IMR-90 (cell line): ENCODE measurements at regions not wholly inside any gene's neighbourhood (a gene's known extent, or its start where the extent isn't known, plus 50 kb on each side); places are given as distances from the start of the nearest gene placed in this dataset.

Experiments used
- ATAC-seq: fragments of 200-7000 bp; cut with Tn5 transposase; 2 replicates; pipeline ENCODE4 v1.9.1; 2020; ENCODE audit warnings: low read depth, mild to moderate bottlenecking, moderate library complexity
- BruUV-seq: library from RNA; stranded (reverse); fragments of 400-500 nt; replicated peaks from 2 replicates; lab custom pipeline; 2021; lab: Mats Ljungman, UMichigan
- CTCF ChIA-PET: fragments of 300-600 bp; formaldehyde crosslinking; extraction: SDS; loops from one replicate; lab custom pipeline; 2021; ENCODE audit warnings: antibody characterized with exemption; lab: Yijun Ruan, JAX
- POLR2A ChIA-PET: fragments of 300-600 bp; sonication (Branson Sonifier 250); formaldehyde crosslinking; loops from one replicate; lab custom pipeline; 2022; ENCODE audit warnings: antibody characterized with exemption; ENCODE audit not compliant: unreplicated experiment; lab: Charles Lee
- DNase-seq: peaks from one replicate; pipeline ENCODE4 v3.0.0; 2013
- H2AFZ ChIP-seq: replicated peaks from 2 replicates; pipeline ENCODE3; 2013; ENCODE audit warnings: low read length, mild to moderate bottlenecking; ENCODE audit not compliant: poor library complexity
- H2AK5ac ChIP-seq: 2 replicates; pipeline ENCODE4 v1.6.1; 2013; ENCODE audit warnings: low read depth, low read length, inconsistent platforms
- H2AK9ac ChIP-seq: replicated peaks from 2 replicates; pipeline ENCODE3; 2013; ENCODE audit warnings: mild to moderate bottlenecking, low read depth, low read length, moderate library complexity; ENCODE audit not compliant: poor library complexity
- H2BK120ac ChIP-seq: 2 replicates; pipeline ENCODE4 v1.6.1; 2013; ENCODE audit warnings: low read depth, low read length, inconsistent platforms
- H2BK15ac ChIP-seq: 3 replicates; pipeline ENCODE4 v1.6.1; 2013; ENCODE audit warnings: low read depth, low read length, inconsistent platforms
- H2BK20ac ChIP-seq: 2 replicates; pipeline ENCODE4 v1.6.1; 2013; ENCODE audit warnings: low read depth, mild to moderate bottlenecking, inconsistent platforms, low read length, moderate library complexity
- H2BK5ac ChIP-seq: 2 replicates; pipeline ENCODE4 v1.6.1; 2013; ENCODE audit warnings: mild to moderate bottlenecking, low read depth, low read length, inconsistent platforms; ENCODE audit not compliant: poor library complexity, severe bottlenecking
- H3K14ac ChIP-seq: replicated peaks from 2 replicates; pipeline ENCODE4 v1.6.1; 2013; ENCODE audit warnings: low read depth, low read length, inconsistent platforms
- H3K18ac ChIP-seq: 2 replicates; pipeline ENCODE4 v1.6.1; 2013; ENCODE audit warnings: low read depth, low read length, control low read depth
- H3K23ac ChIP-seq: 2 replicates; pipeline ENCODE4 v1.6.1; 2013; ENCODE audit warnings: low read depth, low read length, inconsistent platforms
- H3K27ac ChIP-seq: 2 replicates; pipeline ENCODE4 v1.5.1; 2013; ENCODE audit warnings: mild to moderate bottlenecking, control low read depth, low read length; ENCODE audit not compliant: insufficient read depth
- H3K27me3 ChIP-seq: 2 replicates; pipeline ENCODE4 v1.6.1; 2013; ENCODE audit warnings: low read length; ENCODE audit not compliant: control insufficient read depth, insufficient read depth
- H3K36me3 ChIP-seq: 2 replicates; pipeline ENCODE4 v1.6.1; 2013; ENCODE audit warnings: low read length, mixed read lengths; ENCODE audit not compliant: control insufficient read depth, insufficient read depth
- H3K4ac ChIP-seq: 2 replicates; pipeline ENCODE4 v1.6.1; 2013; ENCODE audit warnings: low read depth, low read length, inconsistent platforms
- H3K4me1 ChIP-seq: 2 replicates; pipeline ENCODE4 v1.6.1; 2013; ENCODE audit warnings: low read length, mixed read lengths; ENCODE audit not compliant: control insufficient read depth, insufficient read depth
- H3K4me2 ChIP-seq: 2 replicates; pipeline ENCODE4 v1.6.1; 2013; ENCODE audit warnings: low read depth, mild to moderate bottlenecking, control low read depth, low read length, moderate library complexity
- H3K4me3 ChIP-seq: 2 replicates; pipeline ENCODE4 v1.5.1; 2013; ENCODE audit warnings: low read depth, mild to moderate bottlenecking, control low read depth, low read length, moderate library complexity; ENCODE audit not compliant: insufficient read depth
- H3K56ac ChIP-seq: 2 replicates; pipeline ENCODE4 v1.6.1; 2013; ENCODE audit warnings: low read length, inconsistent platforms; ENCODE audit not compliant: insufficient read depth; ENCODE audit errors: extremely low read depth
- H3K79me1 ChIP-seq, 2 experiments: 2 replicates each; pipeline ENCODE4 v1.6.1; 2013; ENCODE audit warnings: low read length in 2 of 2, inconsistent platforms in 1 of 2, low read depth in 1 of 2
- H3K9ac ChIP-seq: 2 replicates; pipeline ENCODE4 v1.6.1; 2013; ENCODE audit warnings: low read depth, low read length, control low read depth
- H3K9me1 ChIP-seq: 2 replicates; pipeline ENCODE4 v1.6.1; 2013; ENCODE audit warnings: low read length, inconsistent platforms; ENCODE audit not compliant: insufficient read depth
- H3K9me3 ChIP-seq: 2 replicates; pipeline ENCODE4 v1.6.1; 2013; ENCODE audit warnings: low read length; ENCODE audit not compliant: control insufficient read depth, insufficient read depth
- H4K20me1 ChIP-seq: 2 replicates; pipeline ENCODE4 v1.6.1; 2013; ENCODE audit warnings: low read length, inconsistent platforms; ENCODE audit not compliant: insufficient read depth
- H4K5ac ChIP-seq: 2 replicates; pipeline ENCODE4 v1.6.1; 2013; ENCODE audit warnings: mild to moderate bottlenecking, low read depth, low read length, control low read depth
- H4K8ac ChIP-seq, 2 experiments: 2 replicates each; pipeline ENCODE4 v1.6.1; 2013; ENCODE audit warnings: low read depth in 2 of 2, low read length in 2 of 2, control low read depth in 1 of 2, inconsistent platforms in 1 of 2
- H4K91ac ChIP-seq: 2 replicates; pipeline ENCODE4 v1.6.1; 2013; ENCODE audit warnings: low read depth, low read length, inconsistent platforms; ENCODE audit not compliant: insufficient read depth
- BHLHE40 ChIP-seq: fragments of 150-350 bp; IDR thresholded peaks from 2 replicates; pipeline ENCODE4 v1.6.1; 2016; ENCODE audit warnings: mild to moderate bottlenecking, low read depth, low read length
- NFE2L2 ChIP-seq: fragments of 150-350 bp; IDR thresholded peaks from 2 replicates; pipeline ENCODE4 v1.6.1; 2016; ENCODE audit warnings: low read depth, mild to moderate bottlenecking, low read length
- WGBS, 2 experiments: methylation state at CpG; one replicate each; pipeline versions ENCODE4 v1.1.5 to v1.1.7; 2013; ENCODE audit warnings: missing lambda C conversion rate in 2 of 2; ENCODE audit not compliant: insufficient read length in 1 of 2; ENCODE audit errors: extremely low coverage in 2 of 2; 5-methylcytosine and 5-hydroxymethylcytosine counted together
- dilution Hi-C: fragments of 300-500 bp; cut with HindIII; formaldehyde crosslinking; loops from one replicate; pipeline ENCODE4 v1.14.3; 2018; ENCODE audit warnings: low sequenced_read_pairs; ENCODE audit not compliant: unreplicated experiment
- in situ Hi-C: fragments of 300-500 bp; cut with MboI; formaldehyde crosslinking; loops from 3 replicates; pipeline ENCODE4 v1.14.3; 2019; ENCODE audit warnings: low sequenced_read_pairs, inconsistent platforms, mixed read lengths
- intact Hi-C: fragments of 100-400 bp; cut with micrococcal nuclease; formaldehyde crosslinking; loops from 2 replicates; pipeline ENCODE4 v1.10.0; 2022

- H2AFZ ChIP-seq = no peak overlapping the region
- H3K23ac ChIP-seq = no peak overlapping the region
- H3K56ac ChIP-seq = no peak overlapping the region
- H3K4me1 ChIP-seq = no peaks in the 10 kb centered on the region
- H4K20me1 ChIP-seq = no peaks in the 10 kb centered on the region
- H3K9ac ChIP-seq = no peak overlapping the region
- no peak overlapping the region for H2BK120ac ChIP-seq
- H4K5ac ChIP-seq = no peak overlapping the region
- dilution Hi-C loops (no loop called here), in situ Hi-C loops (no loop called here), intact Hi-C loops (no loop called here)
- H3K36me3 ChIP-seq = no peaks in the 10 kb centered on the region
- H3K18ac ChIP-seq = no peak overlapping the region
- H3K4ac ChIP-seq = no peak overlapping the region
- H3K4me2 ChIP-seq = no peak overlapping the region
- H3K27me3 ChIP-seq = no peaks in the 10 kb centered on the region
- ChIA-PET CTCF (no interaction called here), POLR2A (no interaction called here)
- no peak overlapping the region for H4K91ac ChIP-seq
- no peak overlapping the region for H3K27ac ChIP-seq
- no peaks in the 10 kb centered on the region for H3K9me1 ChIP-seq
- no peak overlapping the region for H3K14ac ChIP-seq
- TF ChIP-seq NFE2L2 = peak; percentile 55
- TF ChIP-seq BHLHE40 = no peak
- no peaks in the 10 kb centered on the region for H3K79me1 ChIP-seq
- WGBS, 2 experiments = no CpG with 5 or more reads among the region's 3 CpGs
- no peak overlapping the region for H3K4me3 ChIP-seq
- no TSS peak for BruUV-seq
- no peak overlapping the region for H2AK9ac ChIP-seq
- H2BK5ac ChIP-seq = no peak overlapping the region
- DNase-seq = peak; percentile 1
- no peaks in the 10 kb centered on the region for H3K9me3 ChIP-seq
- ATAC-seq = no peak
- H2BK20ac ChIP-seq = no peak overlapping the region
- H4K8ac ChIP-seq = no peak overlapping the region
- no peak overlapping the region for H2AK5ac ChIP-seq
- no peak overlapping the region for H2BK15ac ChIP-seq
Observed at GRCh38 chr9:89969156-89969675, 364.4 kb downstream of the GADD45G start.
